ENCODE measurements at regions not wholly inside any gene's neighbourhood (a gene's known extent, or its start where the extent isn't known, plus 50 kb on each side); places are given as distances from the start of the nearest gene placed in this dataset.

- TF ChIP-seq CTCF (IDR thresholded peaks at IDR 0.05) (no peak), POLR2A (IDR thresholded peaks at IDR 0.05) (no peak)
These were observed 82.1 kb downstream of the PYDC2 start for GRCh38 chr3:191543018-191543417.
